DND-41 (cell line): ENCODE measurements at regions not wholly inside any gene's neighbourhood (a gene's known extent, or its start where the extent isn't known, plus 50 kb on each side); places are given as distances from the start of the nearest gene placed in this dataset.

Experiments
- CTCF ChIP-seq: IDR thresholded peaks from 2 replicates; pipeline ENCODE4 v1.5.1; 2012; ENCODE audit warnings: borderline replicate concordance, low read length, moderate library complexity, mild to moderate bottlenecking; ENCODE audit not compliant: poor library complexity, severe bottlenecking; ENCODE audit errors: extremely low read depth
- EZH2 ChIP-seq: IDR thresholded peaks from 3 replicates; pipeline ENCODE4 v1.6.1; 2012; ENCODE audit warnings: borderline replicate concordance, low read depth, mild to moderate bottlenecking, moderate library complexity, low read length, inconsistent platforms; ENCODE audit not compliant: severe bottlenecking

- no peak for TF ChIP-seq CTCF
- no peak for TF ChIP-seq EZH2
Measured at GRCh38 chr13:21822029-21822428, 151.2 kb downstream of the FGF9 start.
